ENCODE measurements at regions not wholly inside any gene's neighbourhood (a gene's known extent, or its start where the extent isn't known, plus 50 kb on each side); places are given as distances from the start of the nearest gene placed in this dataset.
A peak's percentile ranks its signal among the peaks of the same experiment; 100 is the strongest.

DNA sequence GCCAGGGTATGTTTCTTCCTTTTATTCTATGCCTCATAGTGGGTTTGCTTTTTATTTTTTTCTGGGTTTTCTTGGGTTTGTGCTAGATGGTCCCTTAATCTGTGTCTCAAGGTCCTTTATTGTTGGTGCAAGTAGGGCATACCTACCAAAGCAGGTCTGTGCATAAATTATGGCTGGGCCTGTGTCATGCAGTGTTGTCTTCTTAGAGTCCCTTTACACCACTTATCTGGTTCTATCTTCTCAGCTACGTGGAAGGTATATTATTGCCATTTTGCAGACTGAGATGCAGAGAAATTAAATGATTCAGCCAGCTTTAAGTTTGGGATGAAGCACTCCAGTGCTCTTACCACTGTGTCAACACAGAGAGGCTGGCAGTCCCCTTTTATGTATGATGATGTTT is 293.5 kb upstream of the SOX2 start:
- DNase-seq = no peak

DNA sequence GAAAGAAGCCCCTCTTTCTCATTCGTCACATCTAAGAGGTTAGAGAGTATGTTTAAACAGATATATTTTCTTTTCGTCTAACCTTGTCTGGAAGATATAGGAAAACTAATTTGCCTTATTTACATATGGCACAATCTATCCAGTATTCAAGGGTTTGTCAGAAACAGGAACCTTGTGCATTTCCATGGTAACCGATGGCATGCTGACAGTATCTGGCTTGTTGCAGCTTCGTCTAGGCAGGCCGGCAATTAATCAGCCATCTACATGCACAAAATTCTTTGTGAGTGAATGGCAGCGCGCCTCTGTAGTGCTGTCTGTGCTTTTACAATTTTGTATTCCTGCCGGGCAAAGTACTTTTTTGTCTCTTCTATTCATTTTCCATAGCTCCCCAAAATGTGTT is 294.0 kb upstream of the SOX2 start:
- DNase-seq = peak; percentile 54

DNA sequence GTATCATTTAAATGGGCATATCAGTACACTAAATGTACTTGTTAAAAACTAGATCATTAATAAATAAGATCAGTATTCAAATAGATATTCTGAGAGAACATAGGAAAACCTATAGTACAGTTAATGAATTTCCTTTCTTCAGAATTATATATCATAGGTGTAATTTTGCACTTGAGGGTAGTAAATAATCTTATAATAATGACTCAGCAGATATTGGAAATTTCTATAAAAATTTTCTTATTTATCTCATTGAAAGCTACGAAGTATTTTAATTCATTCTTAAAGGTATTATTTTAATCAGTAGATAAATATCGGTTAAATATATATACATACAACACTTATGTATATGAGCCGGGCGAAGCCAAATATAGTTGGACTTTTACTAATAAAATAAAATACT is 300.9 kb upstream of the SOX2 start:
- DNase-seq = no peak

DNA sequence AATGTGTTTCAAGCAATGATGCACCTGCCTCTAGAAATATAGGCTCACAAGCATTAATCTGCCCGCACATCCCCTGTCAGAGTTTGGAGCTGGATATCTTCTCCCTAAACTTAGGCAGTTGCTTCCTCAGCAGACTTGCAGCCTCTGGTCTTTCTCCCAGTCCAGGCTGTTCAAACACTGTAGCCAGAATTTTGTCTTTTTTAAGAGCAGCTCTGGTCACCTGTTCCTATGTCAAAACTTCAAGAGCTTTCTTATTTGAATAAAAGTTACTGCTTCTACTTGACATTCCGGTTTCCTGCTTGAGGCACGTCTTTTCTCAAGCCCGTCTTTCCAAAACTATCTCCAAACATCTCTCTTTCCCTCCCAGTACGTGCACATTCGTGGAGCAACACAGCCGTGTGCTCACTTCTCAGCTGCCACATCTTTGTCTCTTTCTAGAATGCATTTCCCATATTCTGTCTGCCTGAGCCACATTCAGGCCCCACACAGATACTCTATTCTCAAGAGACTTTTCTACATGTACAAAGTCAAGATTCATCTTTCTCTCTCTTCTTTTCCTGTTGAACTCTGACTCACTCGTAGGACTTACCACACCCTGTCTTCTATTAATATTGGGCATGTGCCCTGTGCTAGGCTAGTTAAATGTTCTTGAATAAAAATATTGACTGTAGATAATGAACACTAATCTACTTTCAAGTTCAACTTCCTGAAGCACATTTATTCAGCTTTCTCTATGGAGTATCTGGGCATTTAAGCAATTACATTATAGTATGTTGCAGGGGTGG is 307.7 kb upstream of the SOX2 start:
- no peak for DNase-seq

DNA sequence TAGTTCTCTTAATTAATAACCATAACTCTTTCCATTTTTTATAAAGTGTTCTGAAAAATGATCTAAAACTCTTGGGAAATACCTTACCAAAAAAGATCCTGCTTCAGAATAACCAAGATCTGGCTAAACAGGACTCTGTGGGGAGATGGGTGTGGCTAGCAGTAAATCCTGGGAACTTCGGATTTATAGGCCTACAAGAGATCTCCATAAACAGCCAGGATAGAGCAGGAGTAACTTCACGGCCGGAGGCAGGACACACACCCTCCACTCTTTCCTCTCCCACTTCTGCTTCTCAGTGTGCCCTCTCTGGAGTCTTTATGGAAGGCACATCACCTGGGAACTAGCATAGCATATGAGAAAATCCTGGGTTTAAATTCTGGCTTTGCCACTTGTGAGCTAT is 309.4 kb upstream of the SOX2 start:
- no peak for DNase-seq

DNA sequence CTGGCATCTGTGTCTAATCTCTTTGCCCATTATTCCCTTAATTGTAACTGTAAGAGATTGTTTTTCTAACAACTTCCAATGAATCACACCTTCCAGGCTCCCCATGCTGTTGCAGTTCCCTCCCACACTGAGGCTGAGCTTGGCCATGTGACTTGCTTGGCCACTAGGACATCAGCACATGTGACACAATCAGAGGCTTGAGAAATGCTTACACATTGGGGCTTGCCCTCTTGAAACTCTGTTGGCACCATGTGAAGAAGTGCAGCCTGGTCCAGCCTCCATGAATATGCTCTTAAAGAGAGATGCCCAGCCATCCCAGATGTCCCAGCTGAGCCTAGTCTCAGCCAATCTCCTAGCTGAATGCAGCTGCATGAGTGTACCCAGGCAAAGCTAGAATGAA is 326.8 kb upstream of the SOX2 start:
- no peak for DNase-seq

DNA sequence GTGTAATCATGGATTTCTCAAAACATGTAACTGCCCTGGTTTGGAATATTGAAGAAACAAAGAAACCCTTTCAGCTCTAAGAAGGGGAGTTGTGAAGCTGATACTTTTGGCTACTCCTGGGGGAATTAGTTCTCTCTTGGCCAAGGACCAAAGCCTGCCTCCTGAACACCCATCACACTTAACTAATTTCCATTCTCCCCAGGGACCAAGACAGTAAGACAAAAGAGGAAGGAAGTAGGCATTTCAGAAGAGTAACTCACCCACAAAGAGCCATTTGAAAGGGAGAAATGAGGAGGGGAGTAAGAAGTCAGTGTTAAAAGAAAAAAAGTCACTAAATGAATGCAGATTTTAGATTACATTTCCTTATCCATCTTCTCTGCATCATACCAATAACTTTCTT is 328.0 kb upstream of the SOX2 start:
- peak; percentile 55 for DNase-seq

DNA sequence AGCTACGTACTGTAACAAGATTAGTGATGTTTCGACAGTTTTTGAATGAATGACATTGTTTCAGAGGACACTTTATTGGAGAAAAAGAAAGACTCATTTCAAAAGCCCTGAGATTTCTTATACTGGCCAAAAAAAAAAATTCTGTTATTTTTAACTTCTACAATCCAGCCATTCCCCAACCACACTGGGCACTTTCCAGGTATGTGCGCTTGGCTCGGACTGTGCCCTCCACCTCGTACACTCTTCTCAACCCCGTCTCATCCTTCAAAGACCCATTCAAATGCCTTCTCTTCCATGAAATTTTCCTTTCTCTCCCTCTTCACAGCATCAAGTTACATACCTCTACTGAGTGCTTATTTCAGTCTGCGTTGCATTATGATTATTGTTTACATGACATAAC is 328.5 kb upstream of the SOX2 start:
- no peak for DNase-seq

DNA sequence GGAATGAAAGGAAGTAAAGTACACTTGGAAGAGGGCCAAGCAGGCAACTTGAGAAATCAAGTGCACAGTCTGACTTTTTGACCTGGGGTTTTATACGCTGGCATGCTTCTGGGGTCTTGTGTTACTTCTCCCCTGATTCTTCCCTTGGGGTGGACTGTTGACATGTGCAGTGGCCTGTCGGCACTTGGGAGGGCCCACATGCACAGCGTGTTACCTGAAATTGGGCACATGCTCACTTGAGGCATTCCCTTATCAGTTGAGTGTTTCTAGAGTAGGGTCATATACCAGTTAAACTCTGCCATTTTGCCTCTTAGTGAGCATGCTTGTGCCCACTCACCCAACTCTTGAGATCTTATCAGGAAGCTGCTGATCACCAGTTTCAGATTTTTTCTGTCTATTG is 329.1 kb upstream of the SOX2 start:
- DNase-seq = no peak

DNA sequence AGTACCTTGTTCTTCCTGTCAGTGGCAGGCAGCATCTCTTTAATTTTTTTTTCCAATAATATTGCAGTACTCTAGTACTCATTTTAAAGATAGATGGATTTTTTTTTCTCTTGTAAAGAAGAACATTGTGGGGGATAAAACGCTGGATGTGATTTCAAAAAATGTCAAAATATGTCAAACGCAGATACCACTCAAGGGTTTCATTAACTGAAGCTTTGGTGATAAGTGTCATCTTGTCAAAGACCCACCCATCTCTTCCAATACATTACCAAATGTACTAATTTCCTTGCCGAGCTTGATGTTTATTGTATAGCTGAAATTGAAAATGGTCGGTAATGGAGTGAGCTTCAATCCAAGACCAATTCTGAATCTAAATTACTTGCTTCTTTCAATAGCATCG is 332.4 kb upstream of the SOX2 start:
- DNase-seq = no peak

DNA sequence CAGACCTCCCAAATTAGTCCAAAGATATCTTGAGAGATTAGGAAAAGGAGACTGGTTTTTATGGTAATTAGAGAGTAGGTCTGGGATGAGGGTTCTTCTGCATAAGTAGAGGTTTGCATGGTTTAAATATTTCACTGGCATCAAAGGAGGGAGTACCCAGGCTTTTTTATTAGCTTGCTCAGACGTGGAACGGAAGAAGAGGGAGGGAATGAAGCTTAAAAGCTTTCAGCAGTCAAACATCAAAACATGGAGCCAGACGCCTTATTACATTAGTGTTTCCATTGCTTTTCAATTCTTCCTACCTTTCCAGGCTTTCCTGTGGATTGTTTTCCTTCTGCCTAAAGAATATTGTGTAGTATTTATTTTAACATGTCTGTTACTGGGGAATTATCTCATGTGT is 342.1 kb upstream of the SOX2 start:
- DNase-seq = no peak

DNA sequence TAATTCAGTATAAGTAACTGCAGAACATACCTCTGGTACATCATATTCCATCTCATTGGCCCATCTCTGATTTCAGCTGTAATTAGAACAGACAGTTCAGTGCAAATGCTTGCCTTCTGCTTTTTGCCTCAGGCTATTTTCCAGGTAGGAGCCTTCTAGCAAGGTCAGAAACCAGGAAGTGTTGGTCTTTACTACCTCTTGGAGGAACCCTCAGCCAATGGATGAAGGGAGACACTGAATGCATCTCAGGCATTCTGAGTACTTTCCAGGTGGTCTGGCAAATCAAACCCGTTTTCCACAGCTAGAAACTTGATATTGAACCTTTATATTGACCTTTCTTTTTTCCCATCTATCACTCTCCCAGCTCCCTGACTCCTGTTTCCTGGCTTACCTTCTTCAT is 348.5 kb upstream of the SOX2 start:
- no peak for DNase-seq

DNA sequence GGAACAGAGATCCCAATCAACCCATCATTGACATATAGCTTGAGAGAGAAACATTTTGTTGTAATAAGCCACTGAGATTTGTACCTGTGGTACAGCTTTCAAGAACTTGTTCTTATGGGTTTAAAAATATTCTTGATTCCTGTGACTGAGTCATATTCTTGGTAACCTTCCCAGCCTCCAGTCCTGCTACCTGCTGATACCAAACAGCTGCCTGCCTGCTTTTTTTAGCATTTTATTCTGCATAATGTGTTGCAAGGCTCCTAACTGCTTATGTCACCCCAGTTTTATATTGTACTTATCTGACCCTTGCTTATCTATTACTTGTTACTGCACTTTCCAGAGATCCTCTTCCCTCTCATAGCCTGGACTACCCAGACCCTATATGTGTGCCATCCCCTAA is 349.3 kb upstream of the SOX2 start:
- no peak for DNase-seq

DNA sequence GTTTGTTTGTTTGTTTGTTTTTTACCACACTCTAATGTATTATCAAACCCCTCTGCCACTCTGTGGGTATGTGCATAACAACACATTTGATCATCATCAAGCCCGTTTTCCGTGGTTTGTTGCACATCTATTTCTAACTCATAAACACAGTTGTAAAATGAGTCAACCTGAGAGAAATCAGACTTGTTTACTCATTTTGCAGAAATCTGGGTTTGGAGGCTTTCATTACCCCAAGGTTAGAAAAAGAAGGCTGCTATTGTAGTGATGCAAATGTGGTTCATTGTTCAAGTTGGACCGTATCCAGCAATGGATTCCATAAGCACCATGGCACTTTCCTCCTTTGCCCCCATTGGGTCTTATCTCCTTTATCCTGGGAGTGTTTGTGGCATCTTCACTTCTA is 353.2 kb upstream of the SOX2 start:
- no peak for DNase-seq

DNA sequence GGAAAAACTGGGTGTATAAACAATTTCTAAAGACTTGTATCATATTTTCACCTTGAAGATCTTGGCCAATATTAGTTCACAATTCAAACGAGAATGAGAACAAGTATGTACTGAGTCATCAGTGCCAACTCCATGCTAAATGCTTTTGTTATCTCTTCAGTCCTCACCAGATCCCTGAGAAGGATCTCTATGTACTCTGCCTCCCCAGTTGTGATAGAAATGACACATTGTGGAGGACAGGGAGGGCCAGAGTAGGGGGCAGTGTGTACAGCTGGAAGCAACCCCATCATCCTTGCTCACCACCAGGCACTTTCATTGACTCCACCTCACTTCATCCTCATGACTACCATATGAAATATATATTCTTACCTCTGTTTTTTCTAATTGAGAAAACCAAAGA is 353.7 kb upstream of the SOX2 start:
- DNase-seq = no peak

DNA sequence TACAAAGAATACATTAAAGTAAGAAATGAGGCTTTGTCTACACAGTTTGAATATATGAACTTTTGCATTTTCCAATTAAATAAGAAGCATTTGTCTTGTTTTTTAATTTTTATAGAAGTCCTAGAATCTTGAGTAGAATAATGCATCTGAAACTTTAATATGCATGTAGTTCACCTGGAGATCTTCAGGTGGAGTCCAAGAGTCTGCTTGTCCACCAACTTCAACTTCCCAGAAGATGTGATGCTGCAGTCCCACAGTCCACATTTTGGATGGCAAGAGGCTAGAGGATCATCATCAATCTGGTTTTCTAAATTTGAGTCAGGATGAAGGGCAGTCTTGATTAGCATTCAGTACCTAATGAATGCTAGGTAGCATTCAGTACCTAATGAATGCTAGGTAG is 357.6 kb upstream of the SOX2 start:
- DNase-seq = no peak

DNA sequence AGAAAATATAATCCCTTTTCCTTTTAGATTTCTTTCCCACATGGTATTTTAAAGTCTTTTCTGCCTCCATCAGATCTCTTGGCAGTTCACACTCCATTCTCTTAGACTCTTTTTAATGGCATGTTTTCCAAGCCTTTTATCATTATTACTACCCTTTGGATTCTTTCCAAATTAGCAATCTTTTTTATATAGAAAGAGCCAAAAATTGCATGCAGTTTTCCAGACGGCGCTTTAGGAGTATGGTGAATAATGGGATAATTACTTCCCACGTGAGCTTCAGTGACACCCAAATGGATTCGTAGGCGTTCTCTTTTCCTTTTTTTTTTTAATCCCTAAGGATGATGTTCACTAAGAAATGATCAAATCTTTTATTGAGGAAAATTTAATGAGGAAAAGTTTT is 354.8 kb upstream of the DNAJC19 start:
- DNase-seq = peak; percentile 95

DNA sequence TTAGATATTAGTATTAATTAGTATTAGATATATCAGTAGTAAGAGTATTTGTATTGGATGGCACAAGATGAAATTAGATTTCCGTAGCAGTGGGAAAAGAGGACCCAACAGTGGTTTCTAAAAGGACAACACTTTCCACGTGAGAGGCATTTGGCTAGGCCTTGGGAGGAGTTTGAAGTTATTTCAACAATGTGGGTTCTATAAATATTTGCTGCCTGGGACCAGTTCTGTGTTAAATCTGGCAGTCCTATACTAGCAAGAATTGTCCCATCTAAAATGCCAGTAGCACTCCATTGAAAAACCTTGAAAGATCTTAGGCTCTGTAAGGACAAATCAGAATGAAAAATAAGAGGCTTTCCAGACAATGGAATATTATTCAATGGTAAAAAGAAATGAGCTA is 347.1 kb upstream of the DNAJC19 start:
- DNase-seq = no peak

DNA sequence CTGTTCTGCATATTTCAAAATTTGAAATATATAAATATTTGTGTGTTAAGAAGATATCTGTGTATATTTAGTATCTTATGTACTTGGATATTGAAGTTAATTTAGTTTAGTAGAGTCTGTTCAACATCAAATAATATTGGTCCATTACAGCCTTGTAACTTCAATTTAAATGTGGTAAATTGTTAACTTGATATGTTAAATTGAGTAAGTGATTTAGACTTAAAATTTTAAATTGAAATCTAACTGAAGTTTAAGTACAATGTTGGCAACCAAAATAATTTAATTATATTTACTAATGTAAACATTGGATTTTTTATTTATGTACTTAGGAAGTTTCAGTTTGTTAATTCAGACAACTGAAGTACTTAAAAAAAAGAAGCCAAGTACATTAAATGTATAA is 343.9 kb upstream of the DNAJC19 start:
- no peak for DNase-seq

DNA sequence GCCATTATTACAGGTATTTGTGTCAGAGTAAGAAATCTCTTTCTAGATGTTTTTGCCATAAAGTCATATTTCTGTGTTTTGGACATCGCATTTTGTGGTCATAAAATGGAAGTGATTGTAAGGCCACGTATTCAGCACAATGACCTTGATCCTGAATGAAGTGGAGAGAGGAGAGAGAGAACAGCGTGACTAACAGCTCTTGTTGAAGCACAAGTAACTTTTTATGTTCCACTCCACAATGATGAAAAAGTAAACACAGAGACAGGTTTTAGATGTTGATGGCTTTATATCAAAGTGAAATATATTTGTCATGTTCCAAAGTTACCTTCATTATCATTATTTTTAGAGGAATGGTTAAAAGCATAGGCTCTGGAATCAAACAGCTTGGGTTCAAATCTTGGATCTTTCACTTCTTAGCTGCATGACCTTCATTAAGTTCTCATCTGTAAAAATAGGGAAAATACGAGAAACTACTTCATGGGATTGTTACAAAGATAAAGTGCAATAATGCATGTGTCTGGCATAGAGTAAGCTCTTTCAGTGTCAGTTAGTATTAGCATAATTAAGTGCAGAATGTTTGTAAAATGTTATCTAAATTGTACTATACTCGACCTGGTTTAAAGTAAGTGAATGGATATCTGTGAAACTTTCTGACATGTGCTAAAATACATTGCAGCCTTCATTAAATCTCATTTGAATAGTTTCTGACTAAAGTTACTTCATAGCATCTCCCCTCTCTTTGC is 341.5 kb upstream of the DNAJC19 start:
- no peak for DNase-seq

DNA sequence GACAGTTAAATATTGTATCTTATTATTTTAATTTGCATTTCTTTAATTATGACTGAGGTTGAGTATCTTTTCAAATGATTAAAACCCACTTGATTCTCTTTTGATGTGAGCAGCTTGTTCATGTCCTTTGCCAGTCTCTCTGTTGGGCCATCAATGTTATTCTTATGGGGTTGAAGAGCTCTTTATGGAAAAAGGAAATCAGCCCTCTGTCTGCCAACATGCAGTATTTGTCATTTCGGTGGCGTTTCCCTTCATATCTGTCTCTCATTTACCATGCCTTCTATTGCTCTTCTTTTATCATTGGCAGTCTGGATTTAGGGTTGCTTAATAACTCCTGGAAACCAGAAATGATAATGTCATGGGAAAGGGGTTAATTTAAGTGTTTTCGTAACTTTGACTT is 340.7 kb upstream of the DNAJC19 start:
- DNase-seq = no peak

DNA sequence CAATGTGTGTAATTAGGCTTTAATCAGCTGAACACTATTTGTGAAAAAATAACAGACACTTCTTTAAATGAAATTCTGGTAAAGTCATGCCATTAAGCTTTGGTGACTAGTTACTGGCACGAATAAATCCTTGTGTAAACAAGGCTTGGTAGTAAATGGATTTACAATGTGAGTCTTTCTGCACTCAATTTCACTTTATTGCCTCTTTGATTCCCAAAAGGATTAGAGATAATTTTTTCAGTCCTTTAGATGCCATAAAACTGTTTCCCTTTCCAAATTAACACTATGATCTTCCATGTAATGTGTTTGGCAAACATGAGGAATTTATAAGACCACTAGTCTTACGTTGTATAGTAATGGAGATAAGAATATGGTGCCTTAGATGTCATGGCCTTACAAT is 339.5 kb upstream of the DNAJC19 start:
- DNase-seq = peak; percentile 89

DNA sequence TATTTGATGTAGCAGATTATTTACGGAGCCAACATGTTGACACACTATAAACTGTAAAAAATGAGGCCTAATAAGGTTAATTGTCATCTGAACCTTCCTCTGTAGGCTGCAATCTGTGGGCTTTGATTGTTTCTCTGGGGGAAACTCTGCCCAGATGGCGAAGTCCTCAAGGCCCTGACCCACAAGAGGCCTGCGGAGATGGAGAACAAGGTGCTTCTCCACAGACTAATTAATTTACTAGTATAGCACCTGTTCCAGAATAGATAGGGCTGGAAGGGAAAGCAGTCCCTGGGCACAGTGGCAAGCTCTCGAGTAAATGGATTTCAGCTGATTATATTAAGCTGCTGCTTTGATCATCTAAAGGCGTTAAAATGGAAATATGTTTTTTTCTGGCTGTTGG is 338.8 kb upstream of the DNAJC19 start:
- DNase-seq = peak; percentile 84

DNA sequence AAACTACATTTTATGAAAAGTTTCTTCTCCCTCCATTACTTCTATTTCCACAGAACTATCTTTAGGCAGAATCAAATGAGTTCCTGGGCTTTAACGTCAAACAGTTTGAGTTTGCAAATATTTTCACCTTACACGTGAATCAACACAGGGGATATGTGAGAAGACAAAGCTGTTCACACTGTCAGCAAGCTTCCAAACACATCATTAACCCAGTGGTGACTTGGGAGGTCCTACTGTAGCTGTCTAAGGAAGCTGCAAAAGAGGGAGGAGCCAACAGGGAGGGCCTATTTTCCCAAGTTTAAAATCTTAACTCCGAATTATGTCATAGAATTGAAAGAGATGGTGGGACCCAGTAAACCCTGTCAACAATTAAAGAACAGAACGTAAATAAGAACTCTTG is 337.8 kb upstream of the DNAJC19 start:
- no peak for DNase-seq

Measured in NCI-H1105 (cell line).